ENCODE measurements at regions not wholly inside any gene's neighbourhood (a gene's known extent, or its start where the extent isn't known, plus 50 kb on each side); places are given as distances from the start of the nearest gene placed in this dataset.

DNA sequence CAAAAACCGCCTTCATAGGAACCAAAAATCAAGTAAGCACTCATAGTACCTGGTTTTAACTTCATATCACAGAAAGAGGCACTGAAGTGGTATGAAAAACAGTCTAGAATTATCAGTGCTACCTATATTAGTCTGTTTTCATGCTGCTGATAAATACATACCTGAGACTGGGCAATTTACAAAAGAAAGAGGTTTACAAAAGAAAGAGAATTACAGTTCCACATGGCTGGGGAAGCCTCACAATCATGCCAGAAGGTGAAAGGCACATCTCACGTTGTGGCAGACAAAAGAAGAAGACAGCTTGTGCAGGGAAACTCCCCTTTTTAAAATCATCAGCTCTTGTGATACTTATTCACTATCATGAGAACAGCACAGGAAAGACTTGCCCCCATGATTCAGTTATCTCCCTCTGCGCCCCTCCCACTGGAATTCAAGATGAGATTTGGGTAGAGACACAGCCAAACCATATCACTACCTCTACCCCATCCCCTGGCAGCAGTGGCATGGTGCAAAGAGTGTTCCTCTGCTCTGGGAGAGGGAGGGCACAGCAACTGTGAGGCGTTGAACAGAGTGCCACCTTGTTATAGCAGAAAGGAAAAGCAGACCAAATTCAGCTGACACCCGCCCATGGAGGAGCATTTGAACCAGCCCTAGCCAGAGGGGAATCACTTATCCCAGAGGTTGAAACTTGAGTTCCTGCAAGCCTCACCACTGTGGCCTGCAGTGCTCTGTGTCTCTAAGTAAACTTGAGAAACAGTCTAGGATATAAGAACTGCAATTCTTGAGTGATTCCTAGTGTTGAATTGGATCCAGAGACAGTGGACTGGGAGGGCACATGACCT is 61.9 kb upstream of the PTPRZ1 start:
- intact Hi-C loops (cut with DNase I): no loop called here
- Histone ChIP-seq H3K4me1 (replicated peaks) (no peaks in the 10 kb centered on the region), H3K4me3 (no peak overlapping the region), H3K36me3 (no peaks in the 10 kb centered on the region), H3K27me3 (replicated peaks; ENCODE audit: insufficient read depth) (no peaks in the 10 kb centered on the region), H3K9me3 (no peaks in the 10 kb centered on the region), H3K27ac (no peak overlapping the region)
- no peak for DNase-seq (ENCODE audit: low spot score)
- TF ChIP-seq, protein P1, sequence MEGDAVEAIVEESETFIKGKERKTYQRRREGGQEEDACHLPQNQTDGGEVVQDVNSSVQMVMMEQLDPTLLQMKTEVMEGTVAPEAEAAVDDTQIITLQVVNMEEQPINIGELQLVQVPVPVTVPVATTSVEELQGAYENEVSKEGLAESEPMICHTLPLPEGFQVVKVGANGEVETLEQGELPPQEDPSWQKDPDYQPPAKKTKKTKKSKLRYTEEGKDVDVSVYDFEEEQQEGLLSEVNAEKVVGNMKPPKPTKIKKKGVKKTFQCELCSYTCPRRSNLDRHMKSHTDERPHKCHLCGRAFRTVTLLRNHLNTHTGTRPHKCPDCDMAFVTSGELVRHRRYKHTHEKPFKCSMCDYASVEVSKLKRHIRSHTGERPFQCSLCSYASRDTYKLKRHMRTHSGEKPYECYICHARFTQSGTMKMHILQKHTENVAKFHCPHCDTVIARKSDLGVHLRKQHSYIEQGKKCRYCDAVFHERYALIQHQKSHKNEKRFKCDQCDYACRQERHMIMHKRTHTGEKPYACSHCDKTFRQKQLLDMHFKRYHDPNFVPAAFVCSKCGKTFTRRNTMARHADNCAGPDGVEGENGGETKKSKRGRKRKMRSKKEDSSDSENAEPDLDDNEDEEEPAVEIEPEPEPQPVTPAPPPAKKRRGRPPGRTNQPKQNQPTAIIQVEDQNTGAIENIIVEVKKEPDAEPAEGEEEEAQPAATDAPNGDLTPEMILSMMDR (IDR thresholded peaks at IDR 0.05): no peak
- TF ChIP-seq POLR2AphosphoS5 (IDR thresholded peaks at IDR 0.05) (no peak), POLR2A (IDR thresholded peaks at IDR 0.05) (no peak)
- 70% methylated on average over 5 of the region's 5 CpGs for WGBS

GRCh38 chr7:121807078-121807477 is 65.9 kb upstream of the PTPRZ1 start:
- Histone ChIP-seq H3K27me3 (replicated peaks; ENCODE audit: insufficient read depth) (no peaks in the 10 kb centered on the region), H3K4me3 (no peak overlapping the region), H3K4me1 (replicated peaks) (no peaks in the 10 kb centered on the region), H3K9me3 (no peaks in the 10 kb centered on the region), H3K27ac (no peak overlapping the region), H3K36me3 (no peaks in the 10 kb centered on the region)
- 91% methylated on average over 1 of the region's 1 CpG for WGBS
- DNase-seq (ENCODE audit: low spot score): no peak
- TF ChIP-seq POLR2A (IDR thresholded peaks at IDR 0.05) (no peak), POLR2AphosphoS5 (IDR thresholded peaks at IDR 0.05) (no peak)
- TF ChIP-seq, protein P1 (IDR thresholded peaks at IDR 0.05): no peak
- intact Hi-C loops (cut with DNase I): no loop called here

GRCh38 chr7:121803039-121803438 is 69.9 kb upstream of the PTPRZ1 start:
- H3K36me3 ChIP-seq: no peaks in the 10 kb centered on the region
- no peak overlapping the region for H3K4me3 ChIP-seq
- no peak for TF ChIP-seq POLR2AphosphoS5 (IDR thresholded peaks at IDR 0.05)
- TF ChIP-seq, protein P1 (IDR thresholded peaks at IDR 0.05): no peak
- no peak overlapping the region for H3K27ac ChIP-seq
- no peaks in the 10 kb centered on the region for H3K27me3 ChIP-seq (replicated peaks; ENCODE audit: insufficient read depth)
- no peaks in the 10 kb centered on the region for H3K9me3 ChIP-seq
- intact Hi-C loops (cut with DNase I): no loop called here
- no peaks in the 10 kb centered on the region for H3K4me1 ChIP-seq (replicated peaks)
- 59% methylated on average over 1 of the region's 1 CpG for WGBS
- no peak for DNase-seq (ENCODE audit: low spot score)

DNA sequence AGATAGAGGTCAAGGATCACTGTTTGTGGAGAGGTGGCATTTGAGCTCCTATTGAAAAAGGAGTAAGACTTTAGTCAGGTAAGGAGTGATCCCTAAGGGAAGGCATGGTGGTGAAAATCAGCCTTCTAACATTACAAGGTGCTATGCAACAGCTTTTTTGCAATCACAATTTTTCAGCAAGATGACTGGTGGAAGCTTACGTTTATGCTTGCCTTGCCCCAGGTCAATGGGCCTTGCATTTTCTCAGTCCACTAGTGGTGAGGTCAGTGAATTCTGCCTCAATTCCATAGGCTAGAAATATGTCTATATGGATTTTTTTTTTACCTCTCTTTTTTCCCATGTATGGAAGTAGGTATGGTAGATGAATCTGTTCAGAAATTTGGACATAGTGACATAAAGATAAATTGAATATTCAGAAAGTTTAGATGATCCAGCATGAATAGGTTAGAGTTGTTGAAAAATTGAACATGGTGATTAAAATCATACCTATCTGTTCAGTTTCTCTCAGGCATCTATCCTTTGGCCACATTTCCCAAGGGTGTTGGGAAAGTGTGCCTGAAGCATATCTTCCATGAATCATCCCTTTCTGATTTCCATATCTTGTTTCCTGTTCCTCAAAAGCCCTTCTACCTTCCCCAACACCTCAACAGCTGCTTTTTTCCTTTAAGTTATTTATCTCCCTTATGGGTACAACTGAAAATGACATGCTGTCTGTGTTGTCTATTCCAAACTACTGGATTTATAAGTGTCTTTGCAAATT is 71.9 kb upstream of the PTPRZ1 start:
- H3K27ac ChIP-seq: no peak overlapping the region
- 97% methylated on average over 1 of the region's 1 CpG for WGBS
- H3K4me3 ChIP-seq: no peak overlapping the region
- no peaks in the 10 kb centered on the region for H3K36me3 ChIP-seq
- intact Hi-C loops (cut with DNase I): no loop called here
- no peaks in the 10 kb centered on the region for H3K27me3 ChIP-seq (replicated peaks; ENCODE audit: insufficient read depth)
- TF ChIP-seq, protein P1 (IDR thresholded peaks at IDR 0.05): no peak
- TF ChIP-seq POLR2AphosphoS5 (IDR thresholded peaks at IDR 0.05): no peak
- TF ChIP-seq POLR2A (IDR thresholded peaks at IDR 0.05): no peak
- H3K9me3 ChIP-seq: no peaks in the 10 kb centered on the region
- DNase-seq (ENCODE audit: low spot score): no peak
- H3K4me1 ChIP-seq (replicated peaks): no peaks in the 10 kb centered on the region
